Neural progenitor cell (in vitro differentiated cells): ENCODE measurements at regions not wholly inside any gene's neighbourhood (a gene's known extent, or its start where the extent isn't known, plus 50 kb on each side); places are given as distances from the start of the nearest gene placed in this dataset.

Source experiments
- DNase-seq: peaks from one replicate; pipeline ENCODE4 v3.0.0-alpha.2; 2016; ENCODE audit warnings: low spot score
- H2AFZ ChIP-seq: fragments of 200-600 bp; sonication (generic); replicated peaks from 2 replicates; pipeline ENCODE4 v1.6.1; 2016; ENCODE audit warnings: antibody characterized with exemption
- H3F3A ChIP-seq: fragments of 200-600 bp; sonication (generic); 2 replicates; pipeline ENCODE4 v1.6.1; 2016; ENCODE audit warnings: antibody characterized with exemption, low read depth
- H3K27ac ChIP-seq: fragments of 200-600 bp; sonication (generic); 2 replicates; pipeline ENCODE4 v1.5.1; 2016; ENCODE audit warnings: mild to moderate bottlenecking
- H3K27me3 ChIP-seq: fragments of 200-600 bp; sonication (generic); 2 replicates; pipeline ENCODE4 v1.6.1; 2016; ENCODE audit warnings: mild to moderate bottlenecking, moderate library complexity
- H3K36me3 ChIP-seq: fragments of 200-600 bp; sonication (generic); 2 replicates; pipeline ENCODE4 v1.5.1; 2016
- H3K4me1 ChIP-seq: fragments of 200-600 bp; sonication (generic); 2 replicates; pipeline ENCODE4 v1.6.1; 2016; ENCODE audit warnings: mixed run types
- H3K4me2 ChIP-seq: fragments of 200-600 bp; sonication (generic); 2 replicates; pipeline ENCODE4 v1.6.1; 2016
- H3K4me3 ChIP-seq: fragments of 200-600 bp; sonication (generic); 2 replicates; pipeline ENCODE4 v1.5.1; 2016
- H3K79me2 ChIP-seq: fragments of 200-600 bp; sonication (generic); 2 replicates; pipeline ENCODE4 v1.6.1; 2016; ENCODE audit warnings: low read depth
- H3K9ac ChIP-seq: fragments of 200-600 bp; sonication (generic); 2 replicates; pipeline ENCODE4 v1.6.1; 2016
- H3K9me3 ChIP-seq: fragments of 200-600 bp; sonication (generic); 2 replicates; pipeline ENCODE4 v1.5.1; 2016; ENCODE audit warnings: low read depth
- H4K20me1 ChIP-seq: fragments of 200-600 bp; sonication (generic); 2 replicates; pipeline ENCODE4 v1.6.1; 2016; ENCODE audit warnings: low read depth
- H3K27ac Mint-ChIP-seq: 3 replicates; pipeline ENCODE4 v1.8.0; 2021; ENCODE audit warnings: mixed read lengths
- H3K27me3 Mint-ChIP-seq: 2 replicates; pipeline ENCODE4 v1.8.0; 2022; ENCODE audit warnings: low read depth, mild to moderate bottlenecking, inconsistent platforms, moderate library complexity, mixed read lengths; ENCODE audit not compliant: insufficient read depth
- H3K36me3 Mint-ChIP-seq: 3 replicates; pipeline ENCODE4 v1.8.0; 2021; ENCODE audit warnings: mixed read lengths
- H3K4me1 Mint-ChIP-seq: 3 replicates; pipeline ENCODE4 v1.8.0; 2021; ENCODE audit warnings: mixed read lengths
- H3K4me3 Mint-ChIP-seq: 3 replicates; pipeline ENCODE4 v1.8.0; 2021; ENCODE audit warnings: mild to moderate bottlenecking, moderate library complexity, mixed read lengths
- H3K9me3 Mint-ChIP-seq: 3 replicates; pipeline ENCODE4 v1.8.0; 2020; ENCODE audit warnings: mixed read lengths
- EZH2 ChIP-seq: fragments of 200-600 bp; sonication (generic); IDR thresholded peaks from 2 replicates; pipeline ENCODE4 v1.6.1; 2017; ENCODE audit warnings: antibody characterized with exemption, mild to moderate bottlenecking, moderate library complexity
- EZH2phosphoT487 ChIP-seq: fragments of 200-600 bp; sonication (generic); IDR thresholded peaks from 2 replicates; pipeline ENCODE4 v1.6.1; 2017; ENCODE audit warnings: antibody characterized with exemption
- TF ChIP-seq, protein P1 (sequence below): fragments of 200-600 bp; sonication (generic); IDR thresholded peaks from 2 replicates; pipeline ENCODE4 v1.5.1; 2017; ENCODE audit warnings: antibody characterized with exemption, mild to moderate bottlenecking

DNA sequence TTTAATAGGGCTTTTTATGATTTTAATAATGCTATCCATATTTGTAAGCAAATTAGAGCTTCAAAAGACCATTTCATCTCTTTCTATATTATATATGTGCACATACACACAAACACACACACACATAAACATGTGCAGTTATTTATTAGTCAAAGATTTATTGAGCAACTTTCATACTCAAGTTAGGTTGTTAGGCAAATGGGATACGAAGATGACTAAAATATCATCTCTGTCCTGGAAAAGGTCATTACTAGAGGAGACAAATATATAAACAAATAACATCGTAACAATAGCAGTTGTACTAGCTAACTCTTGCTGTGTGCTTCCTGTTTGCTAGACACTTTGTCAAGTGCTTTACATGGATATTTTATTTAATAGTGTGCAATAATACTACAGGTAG lies 307.9 kb downstream of the SNX13 start:
- no peaks in the 10 kb centered on the region for H3K4me1 Mint-ChIP-seq
- no peak for DNase-seq

DNA sequence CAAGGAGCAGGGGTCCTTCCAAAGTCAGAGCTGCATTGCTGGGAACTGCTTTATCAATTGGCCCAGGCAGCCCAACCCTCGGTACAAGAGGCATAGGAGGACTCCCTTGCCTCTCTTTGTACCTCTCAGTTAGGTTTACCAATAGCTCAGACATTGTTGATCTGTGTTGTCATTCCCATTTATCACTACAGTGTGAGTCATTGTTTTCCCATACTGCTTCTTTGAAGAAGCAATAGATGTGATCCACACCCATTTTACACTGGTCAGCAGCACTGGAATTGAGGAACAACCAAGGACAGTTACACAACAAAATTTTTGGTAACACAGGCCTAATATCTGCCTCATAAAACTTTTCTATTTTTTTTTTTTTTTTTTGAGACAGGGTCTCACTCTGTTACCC lies 307.2 kb downstream of the SNX13 start:
- H3F3A ChIP-seq = no peaks in the 10 kb centered on the region
- no peak overlapping the region for H3K4me2 ChIP-seq
- no peaks in the 10 kb centered on the region for H3K79me2 ChIP-seq
- Mint-ChIP-seq H3K36me3 (no peaks in the 10 kb centered on the region), H3K27ac (no peak overlapping the region), H3K9me3 (no peaks in the 10 kb centered on the region), H3K27me3 (no peaks in the 10 kb centered on the region), H3K4me1 (no peaks in the 10 kb centered on the region), H3K4me3 (no peak overlapping the region)
- no peaks in the 10 kb centered on the region for H3K36me3 ChIP-seq
- no peak overlapping the region for H2AFZ ChIP-seq
- H3K27ac ChIP-seq = no peak overlapping the region
- no peaks in the 10 kb centered on the region for H3K27me3 ChIP-seq
- no peaks in the 10 kb centered on the region for H4K20me1 ChIP-seq
- H3K4me3 ChIP-seq = no peak overlapping the region
- DNase-seq = no peak
- H3K4me1 ChIP-seq = peaks cover 2% of the 10 kb centered on the region
- H3K9ac ChIP-seq = no peak overlapping the region
- H3K9me3 ChIP-seq = no peaks in the 10 kb centered on the region
- no peak for TF ChIP-seq EZH2
- TF ChIP-seq, protein P1, sequence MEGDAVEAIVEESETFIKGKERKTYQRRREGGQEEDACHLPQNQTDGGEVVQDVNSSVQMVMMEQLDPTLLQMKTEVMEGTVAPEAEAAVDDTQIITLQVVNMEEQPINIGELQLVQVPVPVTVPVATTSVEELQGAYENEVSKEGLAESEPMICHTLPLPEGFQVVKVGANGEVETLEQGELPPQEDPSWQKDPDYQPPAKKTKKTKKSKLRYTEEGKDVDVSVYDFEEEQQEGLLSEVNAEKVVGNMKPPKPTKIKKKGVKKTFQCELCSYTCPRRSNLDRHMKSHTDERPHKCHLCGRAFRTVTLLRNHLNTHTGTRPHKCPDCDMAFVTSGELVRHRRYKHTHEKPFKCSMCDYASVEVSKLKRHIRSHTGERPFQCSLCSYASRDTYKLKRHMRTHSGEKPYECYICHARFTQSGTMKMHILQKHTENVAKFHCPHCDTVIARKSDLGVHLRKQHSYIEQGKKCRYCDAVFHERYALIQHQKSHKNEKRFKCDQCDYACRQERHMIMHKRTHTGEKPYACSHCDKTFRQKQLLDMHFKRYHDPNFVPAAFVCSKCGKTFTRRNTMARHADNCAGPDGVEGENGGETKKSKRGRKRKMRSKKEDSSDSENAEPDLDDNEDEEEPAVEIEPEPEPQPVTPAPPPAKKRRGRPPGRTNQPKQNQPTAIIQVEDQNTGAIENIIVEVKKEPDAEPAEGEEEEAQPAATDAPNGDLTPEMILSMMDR = no peak
- no peak for TF ChIP-seq EZH2phosphoT487

More for the DNA sequence above, 307.9 kb downstream of the SNX13 start:
- H3K9me3 ChIP-seq = no peaks in the 10 kb centered on the region
- no peaks in the 10 kb centered on the region for H3K27me3 Mint-ChIP-seq
- no peaks in the 10 kb centered on the region for H3K79me2 ChIP-seq
- no peak overlapping the region for H3K4me2 ChIP-seq
- no peak overlapping the region for H3K4me3 ChIP-seq
- H2AFZ ChIP-seq = no peak overlapping the region
- TF ChIP-seq, protein P1 = no peak
- TF ChIP-seq EZH2 (no peak), EZH2phosphoT487 (no peak)
- no peaks in the 10 kb centered on the region for H3K36me3 Mint-ChIP-seq
- H3K4me3 Mint-ChIP-seq = no peak overlapping the region
- no peaks in the 10 kb centered on the region for H3K36me3 ChIP-seq
- H3K9me3 Mint-ChIP-seq = no peaks in the 10 kb centered on the region
- no peaks in the 10 kb centered on the region for H4K20me1 ChIP-seq
- H3F3A ChIP-seq = no peaks in the 10 kb centered on the region
- no peak overlapping the region for H3K27ac ChIP-seq
- no peak overlapping the region for H3K27ac Mint-ChIP-seq
- no peaks in the 10 kb centered on the region for H3K4me1 ChIP-seq
- H3K27me3 ChIP-seq = no peaks in the 10 kb centered on the region
- no peak overlapping the region for H3K9ac ChIP-seq

DNA sequence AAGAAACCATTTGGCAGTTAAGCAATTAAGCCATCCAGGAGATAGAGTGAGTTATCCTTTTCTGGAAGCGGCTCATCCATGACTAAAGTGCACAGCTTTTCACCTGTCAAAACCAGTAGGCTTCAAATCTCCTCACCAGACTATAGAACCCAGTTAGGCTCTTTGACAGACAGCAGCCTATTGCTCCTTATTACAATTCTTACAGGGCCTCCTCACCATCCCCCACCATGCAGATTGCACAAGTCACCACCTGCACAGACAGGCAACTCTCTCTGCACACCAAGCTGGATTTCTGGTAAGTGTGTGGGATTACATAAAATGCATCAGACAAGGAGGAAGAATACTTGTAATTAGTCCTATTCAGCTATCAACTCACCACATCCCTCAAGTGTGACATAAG lies 301.6 kb downstream of the SNX13 start:
- Histone ChIP-seq H3K9me3 (no peaks in the 10 kb centered on the region), H2AFZ (no peak overlapping the region), H3K4me2 (peak overlapping the region; percentile 23), H3K9ac (no peak overlapping the region), H4K20me1 (no peaks in the 10 kb centered on the region), H3K4me1 (peaks cover 12% of the 10 kb centered on the region), H3K27ac (no peak overlapping the region), H3K36me3 (no peaks in the 10 kb centered on the region), H3K79me2 (no peaks in the 10 kb centered on the region), H3K27me3 (no peaks in the 10 kb centered on the region), H3F3A (no peaks in the 10 kb centered on the region), H3K4me3 (no peak overlapping the region)
- H3K27ac Mint-ChIP-seq = no peak overlapping the region
- H3K4me3 Mint-ChIP-seq = no peak overlapping the region
- H3K27me3 Mint-ChIP-seq = no peaks in the 10 kb centered on the region
- peaks cover 2% of the 10 kb centered on the region for H3K36me3 Mint-ChIP-seq
- peak; percentile 34 for DNase-seq
- no peak for TF ChIP-seq EZH2
- TF ChIP-seq, protein P1 = no peak
- TF ChIP-seq EZH2phosphoT487 = no peak
- H3K4me1 Mint-ChIP-seq = peaks cover 18% of the 10 kb centered on the region
- peaks cover 5% of the 10 kb centered on the region for H3K9me3 Mint-ChIP-seq
